Vagina (tissue), 2 donors: ENCODE measurements at regions not wholly inside any gene's neighbourhood (a gene's known extent, or its start where the extent isn't known, plus 50 kb on each side); places are given as distances from the start of the nearest gene placed in this dataset.

ENCODE experiments used
- DNase-seq, 2 donors: peaks; one replicate each; pipeline ENCODE4 v3.0.0-alpha.2; 2017; ENCODE audit errors: extremely low spot score in 2 of 2
- H3K27ac ChIP-seq: fragments of 200-600 bp; sonication (generic); one replicate; pipeline ENCODE4 v1.5.1; 2019
- H3K27me3 ChIP-seq: fragments of 200-600 bp; sonication (generic); one replicate; pipeline ENCODE4 v1.5.1; 2019
- H3K36me3 ChIP-seq, 2 donors: fragments of 200-600 bp; sonication (generic); one replicate each; pipeline ENCODE4 v1.5.1; 2017 to 2019
- H3K4me1 ChIP-seq: fragments of 200-600 bp; sonication (generic); one replicate; pipeline ENCODE4 v1.5.1; 2019
- H3K4me3 ChIP-seq, 2 donors: fragments of 200-600 bp; sonication (generic); 1 replicate in 1 of 2; 2 replicates in 1 of 2; pipeline ENCODE4 v1.5.1; 2016 to 2019
- H3K9me3 ChIP-seq: fragments of 200-600 bp; sonication (generic); one replicate; pipeline ENCODE4 v1.5.1; 2019
- POLR2A ChIP-seq, 2 donors: fragments of 450-650 bp; IDR thresholded peaks; one replicate each; pipeline ENCODE4 v1.6.1; 2017; ENCODE audit warnings: antibody characterized with exemption in 2 of 2, mild to moderate bottlenecking in 2 of 2, moderate library complexity in 2 of 2
- POLR2AphosphoS5 ChIP-seq, 2 donors: sonication (generic); formaldehyde crosslinking; IDR thresholded peaks; one replicate each; pipeline ENCODE4 v1.9.0; 2017; ENCODE audit warnings: antibody characterized with exemption in 2 of 2, mild to moderate bottlenecking in 2 of 2, low read depth in 1 of 2; ENCODE audit not compliant: insufficient read depth in 1 of 2
- intact Hi-C: fragments of 100-400 bp; cut with DNase I; formaldehyde crosslinking; loops from one replicate; pipeline ENCODE4 v1.15.1; 2023
- TF ChIP-seq, protein P1 (sequence below), 3 experiments: fragments of 450-650 bp in 2 of 3; fragments of 200-600 bp in 1 of 3; sonication (generic) in 1 of 3; IDR thresholded peaks; one replicate each; pipeline ENCODE4 v1.5.1; 2017 to 2019; ENCODE audit warnings: antibody characterized with exemption in 3 of 3, mild to moderate bottlenecking in 2 of 3, moderate library complexity in 2 of 3

DNA sequence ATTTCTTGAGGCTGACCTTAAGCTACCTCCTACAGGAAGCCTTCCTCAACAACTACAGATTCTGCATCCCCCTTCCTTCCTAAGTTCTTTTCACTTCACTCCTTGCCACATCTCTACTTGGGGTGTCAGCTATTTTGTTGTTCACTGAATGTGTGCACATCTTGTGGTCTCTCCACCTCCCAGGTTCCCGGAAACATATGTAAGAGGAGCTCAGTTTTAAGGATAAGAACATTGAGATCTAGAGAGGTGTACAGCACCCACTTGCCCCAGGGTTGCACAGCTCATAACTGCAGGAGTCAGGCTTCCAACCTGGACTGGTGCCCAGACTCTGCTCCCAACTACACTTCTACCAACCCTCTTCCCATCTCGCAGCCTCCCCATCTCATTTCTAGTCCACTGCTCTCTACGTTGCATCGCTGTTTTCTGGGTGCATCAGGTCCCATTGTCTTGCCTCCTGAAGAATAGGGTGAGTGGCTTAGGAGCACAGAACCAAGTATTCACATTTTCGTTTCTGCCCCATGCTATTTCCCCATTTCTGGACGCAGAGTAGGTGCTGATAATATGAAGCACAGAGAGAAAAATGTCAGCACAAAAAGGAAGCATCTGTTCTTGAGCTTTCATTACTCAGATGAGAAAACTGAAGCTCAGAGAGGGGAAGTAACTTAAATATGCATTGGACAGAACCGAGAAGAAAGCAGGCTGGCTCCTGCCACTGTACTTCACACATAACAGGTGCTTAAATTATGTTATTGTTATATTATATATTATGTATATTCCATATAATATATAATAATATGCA is 292.0 kb upstream of the CCL2 start:
- Histone ChIP-seq H3K27me3 (no peaks in the 10 kb centered on the region), H3K9me3 (no peaks in the 10 kb centered on the region), H3K27ac (no peak overlapping the region), H3K36me3 (no peaks in the 10 kb centered on the region), H3K4me3 (no peak overlapping the region), H3K4me1 (peaks cover 3% of the 10 kb centered on the region)
- DNase-seq, result no peak
- intact Hi-C loops, result no loop called here
- TF ChIP-seq POLR2A (IDR thresholded peaks at IDR 0.05) (no peak), POLR2AphosphoS5 (IDR thresholded peaks at IDR 0.05; ENCODE audit: insufficient read depth in 1 of 2, low read depth in 1 of 2) (no peak)
- TF ChIP-seq, protein P1, sequence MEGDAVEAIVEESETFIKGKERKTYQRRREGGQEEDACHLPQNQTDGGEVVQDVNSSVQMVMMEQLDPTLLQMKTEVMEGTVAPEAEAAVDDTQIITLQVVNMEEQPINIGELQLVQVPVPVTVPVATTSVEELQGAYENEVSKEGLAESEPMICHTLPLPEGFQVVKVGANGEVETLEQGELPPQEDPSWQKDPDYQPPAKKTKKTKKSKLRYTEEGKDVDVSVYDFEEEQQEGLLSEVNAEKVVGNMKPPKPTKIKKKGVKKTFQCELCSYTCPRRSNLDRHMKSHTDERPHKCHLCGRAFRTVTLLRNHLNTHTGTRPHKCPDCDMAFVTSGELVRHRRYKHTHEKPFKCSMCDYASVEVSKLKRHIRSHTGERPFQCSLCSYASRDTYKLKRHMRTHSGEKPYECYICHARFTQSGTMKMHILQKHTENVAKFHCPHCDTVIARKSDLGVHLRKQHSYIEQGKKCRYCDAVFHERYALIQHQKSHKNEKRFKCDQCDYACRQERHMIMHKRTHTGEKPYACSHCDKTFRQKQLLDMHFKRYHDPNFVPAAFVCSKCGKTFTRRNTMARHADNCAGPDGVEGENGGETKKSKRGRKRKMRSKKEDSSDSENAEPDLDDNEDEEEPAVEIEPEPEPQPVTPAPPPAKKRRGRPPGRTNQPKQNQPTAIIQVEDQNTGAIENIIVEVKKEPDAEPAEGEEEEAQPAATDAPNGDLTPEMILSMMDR (IDR thresholded peaks at IDR 0.05), result no peak

DNA sequence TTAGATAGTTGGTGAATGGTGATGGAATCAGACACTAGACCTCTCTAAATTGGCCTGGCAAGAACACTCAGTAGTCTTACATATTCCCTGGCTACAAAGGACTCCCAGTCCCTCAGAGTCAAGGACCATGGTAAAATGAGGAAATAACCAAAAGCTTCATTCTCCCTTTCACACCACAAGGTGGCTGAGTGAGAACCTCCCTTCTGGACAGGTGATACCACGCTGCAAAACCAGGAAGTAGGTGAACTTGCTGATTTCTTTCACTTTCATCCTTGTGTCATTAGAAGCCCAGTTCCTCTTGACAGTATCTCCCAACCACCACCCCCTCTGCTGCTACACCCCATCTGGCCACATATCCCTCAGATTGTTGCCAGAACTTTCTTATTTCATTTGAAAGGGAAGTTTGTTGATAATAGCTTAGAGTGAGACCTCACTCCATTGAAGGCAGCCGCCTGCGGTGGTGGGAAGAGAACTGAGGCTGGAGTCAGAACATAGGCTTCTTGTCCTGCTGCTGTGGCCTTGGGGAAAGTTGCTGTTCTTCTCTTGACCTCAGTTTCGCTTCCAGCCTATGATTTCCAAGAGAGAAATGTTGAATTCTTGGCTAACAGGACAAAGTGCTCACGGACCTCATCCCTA is 290.6 kb upstream of the CCL2 start:
- intact Hi-C loops, result no loop called here
- DNase-seq, result no peak
- Histone ChIP-seq H3K9me3 (no peaks in the 10 kb centered on the region), H3K27me3 (no peaks in the 10 kb centered on the region), H3K36me3 (no peaks in the 10 kb centered on the region), H3K4me3 (no peak overlapping the region), H3K27ac (no peak overlapping the region), H3K4me1 (peaks cover 7% of the 10 kb centered on the region)
- TF ChIP-seq POLR2AphosphoS5 (IDR thresholded peaks at IDR 0.05; ENCODE audit: insufficient read depth in 1 of 2, low read depth in 1 of 2) (no peak), POLR2A (IDR thresholded peaks at IDR 0.05) (no peak)
- TF ChIP-seq, protein P1 (IDR thresholded peaks at IDR 0.05), result no peak

DNA sequence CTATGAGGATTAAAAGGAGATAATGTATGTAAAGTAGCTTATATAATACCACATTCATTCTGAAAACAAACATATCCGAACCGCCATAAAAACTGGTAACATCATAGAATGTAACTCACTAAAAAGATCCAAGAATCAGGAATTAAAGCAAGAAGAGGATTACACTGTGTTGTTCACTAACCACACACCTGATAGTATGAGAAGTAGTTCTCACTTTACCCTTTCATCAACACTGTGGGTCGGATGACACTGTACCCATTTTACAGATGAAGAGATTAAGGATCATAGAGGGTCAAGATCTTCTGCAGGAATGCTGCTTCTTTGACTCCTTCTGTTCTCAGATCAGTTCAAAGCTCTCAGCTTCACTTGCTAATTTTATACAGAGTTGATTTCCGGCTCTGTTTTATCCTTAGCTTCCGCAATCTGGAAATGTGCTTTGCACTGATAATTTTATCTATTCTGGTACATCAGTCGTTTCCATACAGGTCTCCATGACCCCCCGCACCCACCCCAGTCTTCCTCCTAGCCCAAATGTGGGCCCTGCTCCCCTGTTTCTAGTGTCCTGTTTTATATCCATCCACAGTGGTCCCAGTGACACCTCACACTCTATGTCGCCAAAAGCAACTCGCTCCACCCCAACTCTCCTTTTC is 288.6 kb upstream of the CCL2 start:
- no peak overlapping the region for H3K27ac ChIP-seq
- intact Hi-C loops, result no loop called here
- no peaks in the 10 kb centered on the region for H3K9me3 ChIP-seq
- H3K4me3 ChIP-seq, result no peak overlapping the region
- H3K4me1 ChIP-seq, result peaks cover 7% of the 10 kb centered on the region
- no peaks in the 10 kb centered on the region for H3K27me3 ChIP-seq
- H3K36me3 ChIP-seq, result no peaks in the 10 kb centered on the region
- TF ChIP-seq, protein P1 (IDR thresholded peaks at IDR 0.05), result no peak
- TF ChIP-seq POLR2A (IDR thresholded peaks at IDR 0.05), result no peak
- no peak for TF ChIP-seq POLR2AphosphoS5 (IDR thresholded peaks at IDR 0.05; ENCODE audit: insufficient read depth in 1 of 2, low read depth in 1 of 2)
- DNase-seq, result no peak

DNA sequence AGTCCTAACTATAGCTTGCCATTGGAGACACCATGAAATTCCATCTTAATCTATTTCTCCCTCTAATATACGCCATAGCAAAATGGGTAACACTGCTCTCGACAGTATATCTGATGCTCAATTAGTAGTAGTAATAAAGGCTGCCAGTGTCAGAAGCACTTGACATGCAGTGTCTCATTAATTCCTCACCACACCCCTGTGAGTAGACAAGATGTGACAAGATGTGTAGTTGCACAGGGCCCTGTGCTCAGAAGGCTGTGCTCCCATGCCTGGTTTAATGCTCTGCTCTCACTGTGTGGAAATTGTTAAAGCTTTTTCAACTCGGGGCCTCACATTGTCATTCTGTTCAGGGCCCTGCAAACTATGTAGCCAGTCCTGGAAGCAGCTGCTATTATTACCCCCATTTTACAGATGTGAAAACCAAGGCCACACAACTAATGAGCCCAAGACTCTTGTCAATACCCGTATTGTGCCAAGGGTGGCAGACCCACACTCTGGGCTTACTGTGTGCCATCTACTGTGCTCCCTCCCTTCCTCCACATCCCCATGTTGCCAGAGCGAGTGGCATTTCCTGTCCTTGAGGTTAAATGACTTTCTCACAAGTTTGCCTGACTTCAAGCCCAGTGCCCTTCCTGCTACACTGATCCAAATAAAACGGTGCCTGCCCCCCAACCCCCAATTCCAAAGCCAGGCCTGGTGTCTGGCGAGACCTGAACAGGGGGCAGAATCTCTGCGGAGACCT is 287.3 kb upstream of the CCL2 start:
- Histone ChIP-seq H3K27ac (no peak overlapping the region), H3K4me3 (no peak overlapping the region), H3K27me3 (no peaks in the 10 kb centered on the region), H3K4me1 (peaks cover 7% of the 10 kb centered on the region), H3K36me3 (no peaks in the 10 kb centered on the region), H3K9me3 (no peaks in the 10 kb centered on the region)
- intact Hi-C loops, result no loop called here
- TF ChIP-seq POLR2A (IDR thresholded peaks at IDR 0.05), result no peak
- TF ChIP-seq, protein P1 (IDR thresholded peaks at IDR 0.05), result no peak
- no peak for TF ChIP-seq POLR2AphosphoS5 (IDR thresholded peaks at IDR 0.05; ENCODE audit: insufficient read depth in 1 of 2, low read depth in 1 of 2)
- DNase-seq, result peak in 1 of 2 donors; percentile 84
